ENCODE measurements at regions not wholly inside any gene's neighbourhood (a gene's known extent, or its start where the extent isn't known, plus 50 kb on each side); places are given as distances from the start of the nearest gene placed in this dataset.

DNA sequence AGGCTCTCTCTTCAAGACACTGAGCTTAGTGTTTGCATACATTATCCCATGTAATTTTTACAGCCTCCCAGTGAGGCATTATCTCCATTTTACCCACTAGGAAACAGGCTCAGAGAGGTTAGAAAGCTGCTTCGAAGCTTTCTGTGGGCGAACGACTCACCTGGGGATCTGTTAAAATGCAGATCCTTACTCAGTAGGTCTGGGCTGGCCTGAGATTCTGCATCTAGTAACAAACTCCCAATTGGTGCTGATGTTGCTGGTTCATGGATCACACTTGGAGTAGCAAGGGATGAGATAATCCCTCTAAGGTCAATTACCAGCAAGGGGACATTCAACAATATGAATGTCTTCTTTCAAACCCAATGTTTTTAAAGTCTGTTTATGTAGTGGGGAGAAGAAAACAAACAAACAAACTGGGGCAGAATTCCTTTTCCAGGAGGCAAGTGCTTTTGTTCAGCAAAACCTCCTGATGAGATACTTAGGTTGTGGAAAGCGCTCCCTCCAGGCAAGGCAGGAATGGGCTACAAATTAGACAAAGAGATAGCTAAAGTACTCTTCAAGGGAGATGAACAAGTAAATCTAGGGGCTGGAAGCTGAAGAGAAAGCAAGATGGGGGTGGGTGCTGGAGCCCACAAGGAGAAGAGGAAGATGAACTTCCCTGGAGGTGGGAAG is 311.9 kb downstream of the SHQ1 start:
- Histone ChIP-seq H3F3A (ENCODE audit: insufficient read depth, low read length) (no peaks in the 10 kb centered on the region), H3K79me2 (ENCODE audit: low read length) (no peaks in the 10 kb centered on the region), H4K20me1 (ENCODE audit: insufficient read depth, low read length) (no peaks in the 10 kb centered on the region), H3K27me3 (replicated peaks; ENCODE audit: insufficient read depth, low read length) (no peaks in the 10 kb centered on the region), H3K4me3 (ENCODE audit: low read length) (no peak overlapping the region), H3K9me3 (replicated peaks; ENCODE audit: insufficient read depth, low read length) (no peaks in the 10 kb centered on the region), H3K4me2 (ENCODE audit: low read depth, low read length) (no peak overlapping the region), H2AFZ (ENCODE audit: low read length) (no peak overlapping the region), H3K9ac (ENCODE audit: low read length) (no peak overlapping the region), H3K36me3 (replicated peaks; ENCODE audit: insufficient read depth, low read length) (no peaks in the 10 kb centered on the region), H3K9me2 (replicated peaks; ENCODE audit: insufficient read depth, low read length) (no peaks in the 10 kb centered on the region), H3K27ac (ENCODE audit: low read length) (no peak overlapping the region), H3K4me1 (ENCODE audit: low read length) (no peaks in the 10 kb centered on the region)
- DNase-seq, result no peak
- TF ChIP-seq, protein P1, sequence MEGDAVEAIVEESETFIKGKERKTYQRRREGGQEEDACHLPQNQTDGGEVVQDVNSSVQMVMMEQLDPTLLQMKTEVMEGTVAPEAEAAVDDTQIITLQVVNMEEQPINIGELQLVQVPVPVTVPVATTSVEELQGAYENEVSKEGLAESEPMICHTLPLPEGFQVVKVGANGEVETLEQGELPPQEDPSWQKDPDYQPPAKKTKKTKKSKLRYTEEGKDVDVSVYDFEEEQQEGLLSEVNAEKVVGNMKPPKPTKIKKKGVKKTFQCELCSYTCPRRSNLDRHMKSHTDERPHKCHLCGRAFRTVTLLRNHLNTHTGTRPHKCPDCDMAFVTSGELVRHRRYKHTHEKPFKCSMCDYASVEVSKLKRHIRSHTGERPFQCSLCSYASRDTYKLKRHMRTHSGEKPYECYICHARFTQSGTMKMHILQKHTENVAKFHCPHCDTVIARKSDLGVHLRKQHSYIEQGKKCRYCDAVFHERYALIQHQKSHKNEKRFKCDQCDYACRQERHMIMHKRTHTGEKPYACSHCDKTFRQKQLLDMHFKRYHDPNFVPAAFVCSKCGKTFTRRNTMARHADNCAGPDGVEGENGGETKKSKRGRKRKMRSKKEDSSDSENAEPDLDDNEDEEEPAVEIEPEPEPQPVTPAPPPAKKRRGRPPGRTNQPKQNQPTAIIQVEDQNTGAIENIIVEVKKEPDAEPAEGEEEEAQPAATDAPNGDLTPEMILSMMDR (IDR thresholded peaks at IDR 0.05; ENCODE audit: low read length), result no peak
- no peak for TF ChIP-seq EZH2 (optimal IDR thresholded peaks at IDR 0.05; ENCODE audit: low read depth, low read length)
- TF ChIP-seq EZH2phosphoT487 (IDR thresholded peaks at IDR 0.05; ENCODE audit: low read length), result no peak

GRCh38 chr3:72535772-72536171 is 312.5 kb downstream of the SHQ1 start:
- Histone ChIP-seq H3K9me2 (replicated peaks; ENCODE audit: insufficient read depth, low read length) (no peaks in the 10 kb centered on the region), H3K9ac (ENCODE audit: low read length) (no peak overlapping the region)

DNA sequence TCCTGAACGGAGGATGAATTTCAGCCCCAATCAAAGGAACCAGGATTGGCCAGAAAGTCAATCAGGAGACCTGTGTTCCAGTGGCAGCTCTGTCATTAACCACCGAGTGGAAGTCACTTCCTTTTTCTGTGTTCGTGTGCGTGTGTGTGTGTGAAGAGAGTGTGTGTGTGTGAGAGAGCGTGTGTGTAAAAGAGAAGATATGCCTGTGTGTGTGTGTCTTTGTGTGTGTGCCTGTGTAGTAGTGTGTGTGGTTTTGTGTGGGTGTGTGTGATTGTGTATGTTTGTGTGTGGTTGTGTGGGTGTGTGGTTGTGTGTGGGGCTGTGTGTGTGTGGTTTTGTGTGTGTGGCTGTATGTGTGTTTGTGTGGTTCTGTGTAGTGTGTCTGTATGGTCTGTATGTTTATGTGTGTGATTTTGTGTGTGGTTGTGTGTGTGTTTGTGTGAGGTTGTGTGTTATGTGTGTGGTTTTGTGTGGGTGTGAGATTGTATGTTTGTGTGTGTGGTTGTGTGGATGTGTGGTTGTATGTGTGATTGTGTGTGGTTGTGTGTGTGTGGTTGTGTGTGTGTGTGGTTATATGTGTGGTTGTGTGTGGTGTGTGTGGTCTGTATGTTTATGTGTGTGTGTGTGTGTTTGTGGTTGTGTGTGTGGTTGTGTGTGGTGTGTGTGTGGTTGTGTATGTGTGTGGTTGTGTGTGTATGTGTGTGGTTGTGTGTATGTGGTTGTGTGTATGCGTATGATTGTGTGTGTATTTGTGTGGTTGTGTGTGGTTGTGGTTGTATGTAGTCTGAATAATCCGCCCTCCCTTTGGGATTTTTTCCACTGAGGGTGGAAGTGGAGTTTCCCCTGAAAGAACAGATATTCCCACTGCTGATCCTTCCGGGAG is 314.4 kb downstream of the SHQ1 start:
- H4K20me1 ChIP-seq (ENCODE audit: insufficient read depth, low read length), result no peaks in the 10 kb centered on the region
- no peaks in the 10 kb centered on the region for H3F3A ChIP-seq (ENCODE audit: insufficient read depth, low read length)
- no peaks in the 10 kb centered on the region for H3K9me2 ChIP-seq (replicated peaks; ENCODE audit: insufficient read depth, low read length)
- no peak overlapping the region for H2AFZ ChIP-seq (ENCODE audit: low read length)
- no peaks in the 10 kb centered on the region for H3K4me1 ChIP-seq (ENCODE audit: low read length)
- no peaks in the 10 kb centered on the region for H3K9me3 ChIP-seq (replicated peaks; ENCODE audit: insufficient read depth, low read length)
- H3K36me3 ChIP-seq (replicated peaks; ENCODE audit: insufficient read depth, low read length), result no peaks in the 10 kb centered on the region
- DNase-seq, result no peak
- H3K9ac ChIP-seq (ENCODE audit: low read length), result no peak overlapping the region
- no peak overlapping the region for H3K4me3 ChIP-seq (ENCODE audit: low read length)
- no peak for TF ChIP-seq EZH2phosphoT487 (IDR thresholded peaks at IDR 0.05; ENCODE audit: low read length)
- TF ChIP-seq, protein P1 (IDR thresholded peaks at IDR 0.05; ENCODE audit: low read length), result no peak
- no peak for TF ChIP-seq EZH2 (optimal IDR thresholded peaks at IDR 0.05; ENCODE audit: low read depth, low read length)
- no peak overlapping the region for H3K4me2 ChIP-seq (ENCODE audit: low read depth, low read length)
- H3K79me2 ChIP-seq (ENCODE audit: low read length), result no peaks in the 10 kb centered on the region
- H3K27me3 ChIP-seq (replicated peaks; ENCODE audit: insufficient read depth, low read length), result no peaks in the 10 kb centered on the region
- no peak overlapping the region for H3K27ac ChIP-seq (ENCODE audit: low read length)

More at GRCh38 chr3:72535772-72536171, 312.5 kb downstream of the SHQ1 start:
- no peak for DNase-seq
- Histone ChIP-seq H3K4me2 (ENCODE audit: low read depth, low read length) (no peak overlapping the region), H3K36me3 (replicated peaks; ENCODE audit: insufficient read depth, low read length) (no peaks in the 10 kb centered on the region), H3K4me1 (ENCODE audit: low read length) (no peaks in the 10 kb centered on the region), H4K20me1 (ENCODE audit: insufficient read depth, low read length) (no peaks in the 10 kb centered on the region), H3K79me2 (ENCODE audit: low read length) (no peaks in the 10 kb centered on the region), H3F3A (ENCODE audit: insufficient read depth, low read length) (no peaks in the 10 kb centered on the region), H3K27ac (ENCODE audit: low read length) (no peak overlapping the region), H2AFZ (ENCODE audit: low read length) (no peak overlapping the region), H3K27me3 (replicated peaks; ENCODE audit: insufficient read depth, low read length) (no peaks in the 10 kb centered on the region), H3K4me3 (ENCODE audit: low read length) (no peak overlapping the region), H3K9me3 (replicated peaks; ENCODE audit: insufficient read depth, low read length) (no peaks in the 10 kb centered on the region)
- TF ChIP-seq, protein P1 (IDR thresholded peaks at IDR 0.05; ENCODE audit: low read length), result no peak
- TF ChIP-seq EZH2 (optimal IDR thresholded peaks at IDR 0.05; ENCODE audit: low read depth, low read length) (no peak), EZH2phosphoT487 (IDR thresholded peaks at IDR 0.05; ENCODE audit: low read length) (no peak)
